ENCODE measurements at regions not wholly inside any gene's neighbourhood (a gene's known extent, or its start where the extent isn't known, plus 50 kb on each side); places are given as distances from the start of the nearest gene placed in this dataset.

DNA sequence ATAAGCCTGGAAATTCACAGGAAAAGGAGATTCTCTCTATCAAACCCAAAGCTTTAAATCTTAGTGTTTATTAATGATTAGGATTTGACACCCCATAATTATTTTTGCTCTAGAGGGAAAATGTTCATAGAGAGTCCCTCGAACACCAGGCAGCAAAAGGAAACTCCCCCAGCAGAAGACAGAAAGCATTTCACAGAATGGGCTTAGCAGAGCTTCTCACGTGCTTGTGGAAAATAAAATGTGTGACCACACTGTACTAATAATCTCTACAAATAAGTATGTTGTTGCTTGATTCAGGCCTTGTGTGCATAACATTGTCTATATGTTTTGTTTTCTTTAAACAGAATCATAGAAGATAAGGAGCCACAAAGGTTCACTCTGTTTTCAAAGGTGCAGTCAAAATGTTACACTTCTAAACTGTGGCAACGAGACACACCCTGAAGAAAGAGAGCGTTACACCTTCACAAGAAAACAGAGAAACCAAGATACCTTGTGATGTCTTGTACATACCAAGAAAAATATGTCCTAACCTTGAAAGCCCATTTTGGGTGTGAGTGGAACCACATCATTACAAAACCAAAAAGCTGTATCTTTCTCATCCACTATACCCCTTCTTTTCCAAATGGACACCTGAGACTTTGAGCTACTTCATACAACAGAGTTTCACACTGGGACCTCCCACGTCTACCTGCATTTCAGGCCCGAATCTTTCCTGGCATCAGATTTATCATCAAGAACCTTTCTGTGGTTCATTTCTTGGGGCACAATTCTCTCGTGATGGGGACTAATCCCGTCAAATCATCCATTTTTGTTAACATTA lies 282.5 kb downstream of the ETS1 start:
- no peak for DNase-seq
- Histone ChIP-seq H3K27ac (ENCODE audit: low read length, poor library complexity, severe bottlenecking) (no peak overlapping the region), H2AFZ (ENCODE audit: low read depth, low read length) (no peak overlapping the region), H3K18ac (ENCODE audit: low read depth in 1 of 2, low read length in 2 of 2) (no peak overlapping the region), H3K4me3 (ENCODE audit: insufficient read depth in 1 of 2, low read depth in 1 of 2, low read length in 2 of 2) (no peak overlapping the region), H4K91ac (ENCODE audit: low read length) (no peak overlapping the region), H3K23ac (ENCODE audit: low read length in 2 of 2) (no peak overlapping the region), H4K8ac (ENCODE audit: low read length) (no peak overlapping the region), H3K9me3 (ENCODE audit: control insufficient read depth, low read length) (no peaks in the 10 kb centered on the region), H3K36me3 (ENCODE audit: control insufficient read depth in 1 of 2, insufficient read depth in 2 of 2, low read depth in 1 of 2, low read length in 2 of 2) (no peaks in the 10 kb centered on the region), H2AK5ac (ENCODE audit: low read length, severe bottlenecking) (no peak overlapping the region), H2BK15ac (ENCODE audit: low read depth, poor library complexity, severe bottlenecking) (no peak overlapping the region), H2BK120ac (ENCODE audit: low read depth, low read length) (no peak overlapping the region), H3K27me3 (ENCODE audit: control insufficient read depth in 1 of 2, insufficient read depth in 1 of 2, low read length in 2 of 2) (no peaks in the 10 kb centered on the region), H3K4me1 (ENCODE audit: control insufficient read depth, insufficient read depth, low read depth, low read length) (no peaks in the 10 kb centered on the region), H2BK12ac (ENCODE audit: low read length in 2 of 2) (no peak overlapping the region), H3K9ac (ENCODE audit: low read length) (no peak overlapping the region), H3K4me2 (ENCODE audit: low read length, poor library complexity, severe bottlenecking) (no peak overlapping the region), H3K14ac (ENCODE audit: low read length in 2 of 2) (no peak overlapping the region), H3K79me1 (replicated peaks; ENCODE audit: low read length, poor library complexity, severe bottlenecking) (no peaks in the 10 kb centered on the region), H3K4ac (ENCODE audit: low read depth in 1 of 2, low read length in 2 of 2) (no peak overlapping the region), H2BK5ac (ENCODE audit: low read depth, low read length, poor library complexity, severe bottlenecking) (no peak overlapping the region)
- WGBS = 94% methylated on average over 4 of the region's 8 CpGs

GRCh38 chr11:128304116-128304515 lies 283.2 kb downstream of the ETS1 start:
- no peaks in the 10 kb centered on the region for H3K27me3 ChIP-seq (ENCODE audit: control insufficient read depth in 1 of 2, insufficient read depth in 1 of 2, low read length in 2 of 2)
- no peak overlapping the region for H2BK5ac ChIP-seq (ENCODE audit: low read depth, low read length, poor library complexity, severe bottlenecking)
- H3K4ac ChIP-seq (ENCODE audit: low read depth in 1 of 2, low read length in 2 of 2) = no peak overlapping the region
- H3K14ac ChIP-seq (ENCODE audit: low read length in 2 of 2) = no peak overlapping the region
- no peak overlapping the region for H4K91ac ChIP-seq (ENCODE audit: low read length)
- no peak overlapping the region for H2BK12ac ChIP-seq (ENCODE audit: low read length in 2 of 2)
- H2AK5ac ChIP-seq (ENCODE audit: low read length, severe bottlenecking) = no peak overlapping the region
- no peak overlapping the region for H4K8ac ChIP-seq (ENCODE audit: low read length)
- H3K79me1 ChIP-seq (replicated peaks; ENCODE audit: low read length, poor library complexity, severe bottlenecking) = no peaks in the 10 kb centered on the region
- WGBS = 100% methylated on average over 1 of the region's 2 CpGs
- no peaks in the 10 kb centered on the region for H3K36me3 ChIP-seq (ENCODE audit: control insufficient read depth in 1 of 2, insufficient read depth in 2 of 2, low read depth in 1 of 2, low read length in 2 of 2)
- no peak overlapping the region for H3K4me2 ChIP-seq (ENCODE audit: low read length, poor library complexity, severe bottlenecking)
- H3K23ac ChIP-seq (ENCODE audit: low read length in 2 of 2) = no peak overlapping the region
- H3K9me3 ChIP-seq (ENCODE audit: control insufficient read depth, low read length) = no peaks in the 10 kb centered on the region
- H3K4me3 ChIP-seq (ENCODE audit: insufficient read depth in 1 of 2, low read depth in 1 of 2, low read length in 2 of 2) = no peak overlapping the region
- no peak overlapping the region for H3K27ac ChIP-seq (ENCODE audit: low read length, poor library complexity, severe bottlenecking)
- H2BK15ac ChIP-seq (ENCODE audit: low read depth, poor library complexity, severe bottlenecking) = no peak overlapping the region
- no peak overlapping the region for H2BK120ac ChIP-seq (ENCODE audit: low read depth, low read length)
- no peak for DNase-seq
- H3K9ac ChIP-seq (ENCODE audit: low read length) = no peak overlapping the region
- no peak overlapping the region for H3K18ac ChIP-seq (ENCODE audit: low read depth in 1 of 2, low read length in 2 of 2)
- H3K4me1 ChIP-seq (ENCODE audit: control insufficient read depth, insufficient read depth, low read depth, low read length) = peaks cover under 1% of the 10 kb centered on the region
- no peak overlapping the region for H2AFZ ChIP-seq (ENCODE audit: low read depth, low read length)

DNA sequence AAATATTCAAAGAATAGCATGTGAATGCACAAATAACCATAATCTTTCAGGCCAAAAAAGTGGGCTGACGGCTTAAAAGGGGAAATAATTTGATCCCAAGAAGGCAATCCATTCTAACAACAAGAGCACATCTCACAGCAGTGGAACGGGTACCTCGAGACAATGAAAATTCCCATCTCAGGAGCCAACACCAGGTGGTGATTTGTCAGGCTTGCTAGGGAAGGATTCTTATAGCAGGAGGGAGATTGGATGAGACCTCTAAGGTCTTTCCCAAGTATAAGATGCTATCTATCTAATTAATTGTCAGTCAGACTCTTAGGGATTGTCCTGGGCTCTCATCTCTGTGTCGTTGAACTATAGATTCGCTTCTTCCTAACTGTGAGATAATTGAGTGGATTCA lies 284.0 kb downstream of the ETS1 start:
- H2BK15ac ChIP-seq (ENCODE audit: low read depth, poor library complexity, severe bottlenecking) = no peak overlapping the region
- H3K4me1 ChIP-seq (ENCODE audit: control insufficient read depth, insufficient read depth, low read depth, low read length) = peaks cover 3% of the 10 kb centered on the region
- H3K27ac ChIP-seq (ENCODE audit: low read length, poor library complexity, severe bottlenecking) = no peak overlapping the region
- H3K23ac ChIP-seq (ENCODE audit: low read length in 2 of 2) = no peak overlapping the region
- H3K14ac ChIP-seq (ENCODE audit: low read length in 2 of 2) = no peak overlapping the region
- no peak overlapping the region for H2BK12ac ChIP-seq (ENCODE audit: low read length in 2 of 2)
- H2BK120ac ChIP-seq (ENCODE audit: low read depth, low read length) = no peak overlapping the region
- H2AFZ ChIP-seq (ENCODE audit: low read depth, low read length) = no peak overlapping the region
- H3K4ac ChIP-seq (ENCODE audit: low read depth in 1 of 2, low read length in 2 of 2) = no peak overlapping the region
- 86% methylated on average over 3 of the region's 5 CpGs for WGBS
- H3K9ac ChIP-seq (ENCODE audit: low read length) = no peak overlapping the region
- H3K18ac ChIP-seq (ENCODE audit: low read depth in 1 of 2, low read length in 2 of 2) = no peak overlapping the region
- no peak overlapping the region for H3K4me3 ChIP-seq (ENCODE audit: insufficient read depth in 1 of 2, low read depth in 1 of 2, low read length in 2 of 2)
- no peak overlapping the region for H2BK5ac ChIP-seq (ENCODE audit: low read depth, low read length, poor library complexity, severe bottlenecking)
- H3K9me3 ChIP-seq (ENCODE audit: control insufficient read depth, low read length) = no peaks in the 10 kb centered on the region
- H3K79me1 ChIP-seq (replicated peaks; ENCODE audit: low read length, poor library complexity, severe bottlenecking) = no peaks in the 10 kb centered on the region
- H2AK5ac ChIP-seq (ENCODE audit: low read length, severe bottlenecking) = no peak overlapping the region
- DNase-seq = no peak
- no peak overlapping the region for H3K4me2 ChIP-seq (ENCODE audit: low read length, poor library complexity, severe bottlenecking)
- no peak overlapping the region for H4K8ac ChIP-seq (ENCODE audit: low read length)
- H3K27me3 ChIP-seq (ENCODE audit: control insufficient read depth in 1 of 2, insufficient read depth in 1 of 2, low read length in 2 of 2) = no peaks in the 10 kb centered on the region
- no peaks in the 10 kb centered on the region for H3K36me3 ChIP-seq (ENCODE audit: control insufficient read depth in 1 of 2, insufficient read depth in 2 of 2, low read depth in 1 of 2, low read length in 2 of 2)
- H4K91ac ChIP-seq (ENCODE audit: low read length) = no peak overlapping the region

- no peak overlapping the region for H2BK12ac ChIP-seq (ENCODE audit: low read length in 2 of 2)
- H3K23ac ChIP-seq (ENCODE audit: low read length in 2 of 2) = no peak overlapping the region
- H2BK120ac ChIP-seq (ENCODE audit: low read depth, low read length) = no peak overlapping the region
- H3K14ac ChIP-seq (ENCODE audit: low read length in 2 of 2) = no peak overlapping the region
- no peak overlapping the region for H3K4me2 ChIP-seq (ENCODE audit: low read length, poor library complexity, severe bottlenecking)
- H3K18ac ChIP-seq (ENCODE audit: low read depth in 1 of 2, low read length in 2 of 2) = no peak overlapping the region
- H3K4me3 ChIP-seq (ENCODE audit: insufficient read depth in 1 of 2, low read depth in 1 of 2, low read length in 2 of 2) = no peak overlapping the region
- H2AK5ac ChIP-seq (ENCODE audit: low read length, severe bottlenecking) = no peak overlapping the region
- WGBS = 100% methylated on average over 7 of the region's 7 CpGs
- no peaks in the 10 kb centered on the region for H3K9me3 ChIP-seq (ENCODE audit: control insufficient read depth, low read length)
- no peak overlapping the region for H3K4ac ChIP-seq (ENCODE audit: low read depth in 1 of 2, low read length in 2 of 2)
- H3K36me3 ChIP-seq (ENCODE audit: control insufficient read depth in 1 of 2, insufficient read depth in 2 of 2, low read depth in 1 of 2, low read length in 2 of 2) = no peaks in the 10 kb centered on the region
- H3K79me1 ChIP-seq (replicated peaks; ENCODE audit: low read length, poor library complexity, severe bottlenecking) = no peaks in the 10 kb centered on the region
- DNase-seq = no peak
- no peak overlapping the region for H4K8ac ChIP-seq (ENCODE audit: low read length)
- H2AFZ ChIP-seq (ENCODE audit: low read depth, low read length) = no peak overlapping the region
- no peak overlapping the region for H2BK5ac ChIP-seq (ENCODE audit: low read depth, low read length, poor library complexity, severe bottlenecking)
- no peaks in the 10 kb centered on the region for H3K27me3 ChIP-seq (ENCODE audit: control insufficient read depth in 1 of 2, insufficient read depth in 1 of 2, low read length in 2 of 2)
- H3K4me1 ChIP-seq (ENCODE audit: control insufficient read depth, insufficient read depth, low read depth, low read length) = peaks cover 3% of the 10 kb centered on the region
- H3K9ac ChIP-seq (ENCODE audit: low read length) = no peak overlapping the region
- H4K91ac ChIP-seq (ENCODE audit: low read length) = no peak overlapping the region
- no peak overlapping the region for H3K27ac ChIP-seq (ENCODE audit: low read length, poor library complexity, severe bottlenecking)
- H2BK15ac ChIP-seq (ENCODE audit: low read depth, poor library complexity, severe bottlenecking) = no peak overlapping the region
Measured at GRCh38 chr11:128302425-128303186, 284.8 kb downstream of the ETS1 start.

All from mesenchymal stem cell (in vitro differentiated cells and primary cell).